NCI-H69 (cell line): ENCODE measurements at regions not wholly inside any gene's neighbourhood (a gene's known extent, or its start where the extent isn't known, plus 50 kb on each side); places are given as distances from the start of the nearest gene placed in this dataset.

Experiments
- DNase-seq: peaks from one replicate; lab custom pipeline; 2025; lab: John Stamatoyannopoulos, UW

- no peak for DNase-seq
Measured at GRCh38 chr15:31824024-31824423, 206.3 kb upstream of the CHRNA7 start.

DNA sequence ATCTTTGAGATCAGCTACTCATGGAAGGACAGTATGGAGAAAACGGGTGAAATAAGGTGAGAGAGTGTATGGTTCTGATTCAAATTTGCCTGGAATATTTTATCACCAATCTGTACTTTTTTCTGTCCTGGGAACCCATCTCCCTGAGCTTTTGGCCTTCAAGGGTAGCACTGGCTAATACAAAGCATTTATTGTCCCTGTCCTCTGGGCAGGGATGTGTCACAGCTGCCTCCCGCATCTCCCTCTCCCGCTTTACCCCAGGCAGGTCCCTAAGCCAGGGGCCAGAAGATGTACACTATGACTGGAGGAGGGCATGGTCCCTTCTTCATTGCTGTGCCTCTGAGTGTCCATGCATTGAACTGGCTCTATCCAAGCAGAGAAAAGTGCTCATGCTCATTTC is 201.7 kb upstream of the CHRNA7 start:
- DNase-seq: no peak

DNA sequence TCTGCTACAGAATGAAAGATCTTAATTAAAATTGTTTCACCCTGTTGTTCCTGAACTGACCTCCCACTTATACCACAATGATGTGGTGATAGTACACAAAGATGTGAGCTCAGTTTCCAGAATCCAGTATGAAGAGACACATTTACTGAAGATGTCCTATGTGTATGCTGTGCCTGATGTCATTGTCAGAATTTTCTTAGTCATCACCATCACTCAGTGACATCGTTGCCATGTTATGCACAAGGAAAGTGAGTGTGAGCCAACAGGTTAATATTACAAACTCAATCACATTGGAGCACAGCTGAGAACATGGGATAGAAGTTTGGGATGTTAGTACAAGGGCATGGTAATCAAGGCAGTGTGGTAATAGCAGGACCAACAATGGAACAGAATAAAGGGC is 199.7 kb upstream of the CHRNA7 start:
- DNase-seq: no peak

GRCh38 chr15:31831596-31831995 is 198.7 kb upstream of the CHRNA7 start:
- no peak for DNase-seq

DNA sequence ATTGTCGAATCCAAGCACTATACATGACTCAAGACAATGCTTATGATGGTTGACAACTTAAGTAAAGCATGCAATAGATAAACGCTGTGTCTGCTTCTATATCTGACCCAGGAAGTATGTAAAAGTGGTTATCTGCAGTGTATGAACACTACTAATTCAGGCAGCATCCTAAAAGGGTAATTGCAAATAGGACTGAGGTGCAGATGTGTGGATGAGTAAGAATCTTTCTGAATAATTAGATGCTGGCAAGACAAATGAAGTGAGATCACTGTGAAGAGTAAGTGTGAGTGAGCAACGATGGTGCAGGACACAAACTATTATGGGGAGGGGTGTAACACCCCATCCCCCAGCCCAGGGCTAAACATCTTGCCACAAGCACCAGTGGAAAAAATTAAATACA is 195.7 kb upstream of the CHRNA7 start:
- DNase-seq: no peak

- DNase-seq: no peak
Measured at GRCh38 chr15:31839388-31839787, 190.9 kb upstream of the CHRNA7 start.

DNA sequence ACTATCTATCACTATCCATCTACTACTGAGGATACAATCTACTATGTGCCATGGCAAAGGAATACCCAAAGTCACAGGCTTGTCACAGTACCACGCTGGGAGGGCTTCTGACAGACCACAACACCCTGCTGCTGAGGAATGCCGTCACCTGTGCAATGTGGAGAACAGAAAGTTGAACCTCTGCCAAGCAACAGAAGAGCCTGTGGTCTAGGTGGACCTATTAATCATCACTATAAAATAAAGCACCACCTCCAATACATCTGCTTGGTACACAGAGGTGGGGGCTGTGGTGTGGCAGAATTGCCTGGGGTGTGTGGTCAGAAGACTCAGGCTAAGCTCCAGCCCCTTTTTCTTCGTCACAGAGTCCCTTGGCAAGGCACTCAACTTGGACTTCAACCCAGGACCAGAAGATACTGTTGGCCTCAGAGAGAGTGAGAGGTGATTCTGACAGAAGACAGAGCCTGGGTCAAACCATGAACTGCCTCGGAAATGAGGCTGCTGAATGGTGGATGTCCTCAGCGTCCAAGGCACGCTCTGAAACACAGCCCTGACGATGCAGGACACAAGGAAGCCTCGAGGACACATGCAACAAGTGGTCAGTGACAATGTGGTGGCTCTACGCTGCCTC is 189.4 kb upstream of the CHRNA7 start:
- peak; percentile 2 for DNase-seq

- DNase-seq: no peak
Measured at GRCh38 chr15:31842532-31843195, 187.7 kb upstream of the CHRNA7 start.

DNA sequence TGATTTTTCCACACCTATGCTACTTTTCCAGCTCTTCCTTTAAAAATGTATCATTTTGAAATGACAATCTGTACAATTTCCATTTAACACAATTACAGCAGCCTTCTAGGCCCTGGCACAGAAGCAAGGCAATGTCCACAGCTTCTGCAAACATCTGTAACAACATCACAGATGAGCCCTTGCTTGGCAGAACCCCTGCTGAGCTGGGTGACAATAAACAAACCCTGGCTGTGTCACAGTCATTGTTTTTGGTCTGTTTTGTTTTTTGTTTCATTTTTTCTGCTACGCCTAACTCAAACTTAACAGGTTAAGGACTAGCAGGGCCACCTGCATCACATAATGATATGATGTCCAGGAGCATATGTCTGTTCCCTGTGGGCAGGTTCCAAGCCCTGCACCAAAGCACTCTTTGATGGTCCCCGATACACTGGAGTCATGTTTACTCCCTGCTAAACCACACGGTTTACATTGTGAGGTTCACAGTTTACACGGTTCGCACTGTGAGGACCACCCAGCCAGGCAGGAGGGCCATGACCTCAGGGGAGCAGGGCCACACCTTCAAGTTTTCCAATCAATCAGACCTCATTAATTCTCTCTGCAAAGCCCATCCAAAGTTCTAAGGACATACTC is 186.8 kb upstream of the CHRNA7 start:
- DNase-seq: peak; percentile 21

DNA sequence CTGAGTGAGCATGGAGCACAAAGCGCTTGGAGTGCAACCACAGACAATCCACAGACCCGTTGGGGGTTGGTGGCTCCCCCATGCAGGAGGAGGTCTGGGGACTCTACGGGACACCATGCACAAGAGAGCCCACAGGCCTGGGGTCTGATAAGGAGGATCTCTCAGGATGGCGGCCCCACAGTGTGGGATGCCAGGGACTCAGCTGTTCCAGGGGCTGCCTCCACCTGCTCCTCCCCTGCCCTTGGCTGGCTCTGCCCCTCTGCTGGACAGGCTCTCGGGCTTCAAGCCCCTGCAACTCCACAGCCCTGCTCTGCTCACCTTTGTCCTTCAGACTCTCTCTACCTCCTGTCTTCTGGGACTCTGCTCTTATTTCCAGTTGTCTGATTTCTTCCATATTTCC is 184.5 kb upstream of the CHRNA7 start:
- no peak for DNase-seq

GRCh38 chr15:31847961-31848360 is 182.4 kb upstream of the CHRNA7 start:
- no peak for DNase-seq

DNA sequence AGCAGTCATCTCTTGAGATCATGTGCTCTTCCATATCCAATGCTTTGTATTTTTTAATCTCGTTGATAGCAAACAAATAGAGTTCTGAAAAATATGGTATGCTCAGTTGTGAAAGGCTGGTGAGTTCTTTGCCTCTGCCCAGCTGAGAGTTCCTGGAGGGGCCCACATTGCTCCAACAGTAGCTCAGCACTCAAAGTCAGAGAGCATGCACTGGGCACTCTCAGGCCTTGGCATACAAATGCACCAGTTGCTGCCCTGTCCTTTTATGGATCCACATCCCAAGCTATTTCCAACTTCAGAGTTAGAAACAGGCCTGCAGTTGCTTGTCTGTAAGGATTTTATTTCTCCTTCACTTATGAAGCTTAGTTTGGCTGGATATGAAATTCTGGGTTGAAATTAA is 181.7 kb upstream of the CHRNA7 start:
- no peak for DNase-seq

DNA sequence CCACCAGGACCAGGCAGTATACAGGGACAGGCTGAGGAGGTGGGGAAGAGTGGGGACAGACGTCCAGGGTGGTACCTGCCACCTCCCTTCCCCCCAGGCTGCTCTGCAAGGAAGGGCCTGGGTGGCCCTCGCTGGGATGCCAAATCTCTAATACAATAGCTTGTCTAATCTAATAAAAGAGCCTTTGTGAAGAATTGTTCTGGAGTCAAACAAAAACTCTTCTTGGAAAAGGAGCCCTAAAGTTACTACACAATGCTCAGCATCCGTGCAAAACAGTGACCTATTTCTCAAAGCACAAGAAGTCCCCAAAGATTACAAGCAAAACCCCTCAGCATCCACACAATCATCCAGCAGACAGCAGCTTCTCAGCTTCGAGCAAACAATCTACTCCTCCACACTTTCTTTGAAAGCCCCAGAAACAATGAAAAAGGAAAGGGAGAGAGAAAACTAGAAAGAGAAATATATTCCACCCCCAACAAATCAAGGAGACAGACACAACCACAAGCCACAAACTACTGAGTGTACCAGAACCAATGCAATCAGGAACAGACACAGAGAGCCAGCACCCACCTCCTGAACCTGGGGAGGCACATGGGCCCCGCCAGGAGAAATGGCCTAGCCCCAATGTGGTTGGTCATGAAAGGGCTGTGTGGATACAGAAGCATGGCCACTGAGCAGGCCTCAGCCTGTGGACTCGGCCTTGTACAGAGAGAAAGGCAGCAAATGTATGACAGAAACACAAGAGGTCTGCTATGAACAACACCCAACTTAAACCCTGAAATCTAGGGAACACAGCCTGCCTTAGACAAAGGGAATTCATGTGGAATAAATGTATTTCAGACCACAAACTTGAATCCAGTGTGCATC is 177.1 kb upstream of the CHRNA7 start:
- no peak for DNase-seq

DNA sequence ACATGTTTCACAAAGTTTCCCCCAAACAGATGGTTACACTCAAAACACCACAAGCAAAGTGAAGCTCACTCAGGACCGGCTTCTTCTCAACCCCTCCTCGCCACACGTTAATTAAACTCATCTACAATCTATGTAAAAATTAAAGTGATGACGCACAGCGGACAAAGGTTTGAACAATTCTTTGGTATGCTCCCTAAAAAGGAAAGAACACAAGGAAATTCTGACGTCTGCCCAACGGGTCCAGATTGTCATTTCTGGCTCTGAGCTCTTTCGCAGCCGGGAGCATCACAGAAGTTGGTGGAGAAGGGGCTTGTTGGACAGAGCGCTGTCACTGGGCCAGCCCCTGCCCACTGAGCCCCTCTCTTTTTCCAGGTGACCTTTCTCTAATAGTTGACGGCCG is 173.7 kb upstream of the CHRNA7 start:
- no peak for DNase-seq

- DNase-seq: no peak
Measured at GRCh38 chr15:31857194-31857593, 173.1 kb upstream of the CHRNA7 start.

- DNase-seq: no peak
Measured at GRCh38 chr15:31858026-31858425, 172.3 kb upstream of the CHRNA7 start.

DNA sequence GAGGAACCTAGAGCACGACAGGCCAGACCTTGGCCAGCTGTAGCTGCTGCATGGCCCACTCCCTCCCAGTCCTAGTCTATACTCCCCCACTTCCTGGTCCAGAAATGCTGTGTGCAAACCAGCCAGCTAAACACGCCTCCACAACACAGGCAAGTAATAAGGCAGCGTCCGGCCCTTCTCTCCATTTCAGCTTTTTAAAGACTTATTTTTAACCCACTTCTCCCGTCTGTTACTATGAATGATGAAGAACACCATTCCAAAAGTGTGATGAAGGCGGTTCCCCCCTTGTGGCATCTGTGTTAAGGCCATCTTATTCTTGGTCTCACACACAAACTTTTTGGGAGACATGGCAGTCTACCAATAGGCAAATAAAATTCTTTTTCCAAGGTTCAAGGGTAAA is 164.1 kb upstream of the CHRNA7 start:
- DNase-seq: no peak

DNA sequence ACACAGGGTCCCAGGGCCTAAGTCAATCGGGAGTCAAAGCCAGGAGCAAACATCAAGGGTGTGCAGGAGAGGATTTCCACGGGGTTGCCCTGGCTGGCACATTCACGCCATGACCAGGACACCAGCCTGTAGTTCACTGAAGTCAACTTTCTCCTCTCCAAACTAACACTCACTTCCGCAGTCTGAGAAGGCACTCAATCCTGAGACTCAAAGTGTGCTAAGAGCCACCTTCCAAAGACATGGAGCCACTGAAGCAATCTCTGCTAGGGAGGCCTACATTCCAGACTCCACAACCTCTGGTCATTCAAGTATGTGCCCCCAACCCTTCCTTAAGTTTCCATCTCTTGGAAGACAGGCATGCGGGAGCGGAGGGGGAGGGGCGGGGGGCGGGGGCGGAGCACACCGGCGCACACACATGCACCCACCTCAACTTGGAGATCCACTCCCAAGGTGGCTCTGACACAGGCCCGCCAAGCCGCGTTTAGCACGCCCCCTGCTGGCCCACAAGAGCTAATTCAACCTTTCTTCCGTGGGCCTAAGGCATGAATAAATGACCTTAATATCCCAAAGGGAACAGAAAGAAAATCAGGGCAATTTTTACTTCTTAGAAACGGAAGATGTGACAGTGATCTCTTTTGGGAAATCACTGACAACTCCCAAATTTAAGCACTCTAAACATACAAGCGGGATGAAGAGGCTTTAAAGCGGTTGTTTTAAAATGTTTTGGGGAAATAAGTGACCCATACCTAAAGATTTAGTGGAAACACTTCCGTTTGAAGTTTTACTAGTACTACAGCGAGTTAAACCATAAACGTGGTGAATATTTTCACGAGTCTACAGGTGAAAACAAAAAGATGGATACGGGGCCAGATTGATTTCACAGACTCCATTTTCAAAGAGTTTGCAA is 162.5 kb upstream of the CHRNA7 start:
- peak; percentile 64 for DNase-seq

DNA sequence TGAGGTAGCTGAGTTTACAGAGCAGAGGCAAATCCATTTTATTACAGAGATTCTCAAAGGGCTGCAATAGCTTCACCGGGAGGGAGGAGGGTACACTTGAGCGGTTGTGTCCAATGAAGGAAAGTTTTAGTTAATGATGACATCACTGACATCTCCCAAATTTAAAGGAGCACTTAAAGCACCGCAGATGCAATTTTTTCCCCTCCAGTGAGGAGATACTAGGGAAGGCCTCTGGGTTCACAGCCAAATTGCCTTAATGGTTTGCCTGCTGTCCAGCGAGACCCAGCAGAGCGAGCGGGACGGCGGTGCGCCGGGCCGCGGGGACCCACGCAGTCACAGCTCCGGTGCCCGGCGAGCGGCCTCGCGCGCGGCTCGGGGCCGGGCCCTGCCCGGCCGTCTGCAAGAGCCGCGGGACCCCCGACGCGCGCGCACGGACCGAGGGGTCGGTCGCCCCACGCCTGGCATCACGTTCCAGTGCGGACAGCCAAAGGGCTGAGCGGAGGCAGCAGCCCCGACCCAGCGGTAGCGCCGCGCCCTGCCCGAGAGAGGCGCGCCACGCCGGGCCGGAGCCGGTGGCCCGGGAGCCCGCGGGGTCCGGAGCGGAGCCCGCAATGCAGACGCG is 160.5 kb upstream of the CHRNA7 start:
- peak; percentile 42 for DNase-seq

- peak; percentile 96 for DNase-seq
Measured at GRCh38 chr15:31870328-31871165, 159.8 kb upstream of the CHRNA7 start, which contains the start of gene OTUD7A. TSS of gene OTUD7A (minus strand) at chr15:31870673.
